HPDE6-E6E7 (cell line): ENCODE measurements at regions not wholly inside any gene's neighbourhood (a gene's known extent, or its start where the extent isn't known, plus 50 kb on each side); places are given as distances from the start of the nearest gene placed in this dataset.
"Not testable (repeated sequence)": the region's sequence is repeated elsewhere in the genome, so short reads cannot be mapped to it uniquely, and the experiment has no call there.

Experiments
- DNase-seq: peaks from one replicate; pipeline ENCODE4 v3.0.0; 2011; ENCODE audit warnings: missing footprints; ENCODE audit errors: extremely low spot score

- DNase-seq, result no peak
Measured at GRCh38 chr2:186927867-186928191, 78.9 kb upstream of the ZSWIM2 start.

GRCh38 chr2:186927185-186927866 is 78.4 kb upstream of the ZSWIM2 start:
- no peak for DNase-seq

GRCh38 chr2:186925514-186925913 is 76.5 kb upstream of the ZSWIM2 start:
- DNase-seq, result no peak

- not testable (repeated sequence) for DNase-seq
Measured at GRCh38 chr2:186922316-186922715, 73.3 kb upstream of the ZSWIM2 start.

- peak; percentile 60 for DNase-seq
Measured at GRCh38 chr2:186919296-186919695, 70.3 kb upstream of the ZSWIM2 start.

- no peak for DNase-seq
Measured at GRCh38 chr2:186918495-186918894, 69.5 kb upstream of the ZSWIM2 start.

- DNase-seq, result no peak
Measured at GRCh38 chr2:186917866-186918265, 68.9 kb upstream of the ZSWIM2 start.

GRCh38 chr2:186913870-186914269 is 64.9 kb upstream of the ZSWIM2 start:
- DNase-seq, result no peak

- DNase-seq, result no peak
Measured at GRCh38 chr2:186912979-186913378, 64.0 kb upstream of the ZSWIM2 start.

GRCh38 chr2:186911551-186912085 is 62.6 kb upstream of the ZSWIM2 start:
- DNase-seq, result no peak

- DNase-seq, result no peak
Measured at GRCh38 chr2:186910996-186911395, 62.0 kb upstream of the ZSWIM2 start.

- DNase-seq, result no peak
Measured at GRCh38 chr2:186909095-186909494, 60.1 kb upstream of the ZSWIM2 start.

- DNase-seq, result no peak
Measured at GRCh38 chr2:186907897-186908296, 58.9 kb upstream of the ZSWIM2 start.

- DNase-seq, result no peak
Measured at GRCh38 chr2:186903216-186903615, 54.2 kb upstream of the ZSWIM2 start.
